ENCODE measurements at regions not wholly inside any gene's neighbourhood (a gene's known extent, or its start where the extent isn't known, plus 50 kb on each side); places are given as distances from the start of the nearest gene placed in this dataset.

DNA sequence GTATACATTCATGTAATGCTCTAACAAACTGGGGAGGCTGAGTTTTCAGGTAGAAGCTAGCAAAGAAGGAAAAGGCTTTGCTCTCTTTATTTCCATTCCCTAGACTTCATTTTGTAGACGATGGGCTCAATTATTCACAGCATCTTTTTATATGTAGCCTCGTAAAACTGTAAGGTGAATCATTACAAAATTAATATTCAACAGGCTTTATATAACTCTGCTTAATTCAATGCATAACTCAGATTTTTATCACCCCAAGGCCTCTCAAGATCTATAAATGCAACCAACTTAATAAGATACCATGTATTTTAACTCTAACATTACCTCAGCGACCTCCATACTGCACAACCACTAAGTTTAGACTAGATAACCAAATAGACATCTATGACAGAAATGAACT lies 63.0 kb upstream of the FRMD4B start:
- CTCF ChIA-PET = interaction anchor here (0.7 kb wide), 2 partner anchors 39 to 288 kb away, joined by 3 read pairs; no protein-coding TSS in a partner anchor
- Mint-ChIP-seq H3K36me3 (no peaks in the 10 kb centered on the region), H3K27me3 (no peaks in the 10 kb centered on the region)

DNA sequence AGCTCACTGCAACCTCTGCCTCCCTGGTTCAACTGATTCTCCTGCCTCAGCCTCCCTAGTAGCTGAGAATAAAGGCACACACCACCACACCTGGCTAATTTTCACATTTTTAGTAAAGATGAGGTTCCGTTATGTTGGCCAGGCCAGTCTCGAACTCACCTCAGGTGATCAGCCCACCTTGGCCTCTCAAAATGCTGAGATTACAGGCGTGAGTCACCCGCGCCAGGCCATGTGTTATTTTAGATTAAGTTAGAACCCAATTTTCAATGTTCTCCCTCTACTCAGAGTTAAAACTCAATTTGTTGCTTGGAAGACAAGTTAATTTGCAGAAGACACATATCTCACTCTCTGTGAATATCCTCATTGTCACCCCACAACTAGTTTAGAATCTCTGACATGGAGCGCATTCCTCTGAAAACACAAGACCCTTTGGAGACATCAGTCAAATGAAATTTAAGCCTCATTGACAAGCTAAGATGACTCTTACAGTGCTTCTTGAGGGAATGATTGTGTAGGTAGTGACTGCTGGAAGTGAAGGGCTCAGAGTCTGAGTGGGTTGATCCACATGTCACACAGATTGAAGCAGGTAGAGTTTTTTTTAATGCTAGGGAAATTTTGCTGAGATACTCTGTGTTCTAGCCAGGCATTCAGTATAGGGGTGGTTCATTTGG lies 60.6 kb upstream of the FRMD4B start:
- no peaks in the 10 kb centered on the region for H3K36me3 Mint-ChIP-seq
- no peaks in the 10 kb centered on the region for H3K9me3 Mint-ChIP-seq
- no peak for DNase-seq
- no peaks in the 10 kb centered on the region for H3K4me1 Mint-ChIP-seq
- no peak overlapping the region for H3K27ac Mint-ChIP-seq
- CTCF ChIA-PET = no interaction called here
- no peak overlapping the region for H3K4me3 Mint-ChIP-seq
- H3K27me3 Mint-ChIP-seq = no peaks in the 10 kb centered on the region

More for the DNA sequence above, 63.0 kb upstream of the FRMD4B start:
- Mint-ChIP-seq H3K4me3 (no peak overlapping the region), H3K27ac (no peak overlapping the region), H3K9me3 (no peaks in the 10 kb centered on the region), H3K4me1 (no peaks in the 10 kb centered on the region)
- DNase-seq = no peak

DNA sequence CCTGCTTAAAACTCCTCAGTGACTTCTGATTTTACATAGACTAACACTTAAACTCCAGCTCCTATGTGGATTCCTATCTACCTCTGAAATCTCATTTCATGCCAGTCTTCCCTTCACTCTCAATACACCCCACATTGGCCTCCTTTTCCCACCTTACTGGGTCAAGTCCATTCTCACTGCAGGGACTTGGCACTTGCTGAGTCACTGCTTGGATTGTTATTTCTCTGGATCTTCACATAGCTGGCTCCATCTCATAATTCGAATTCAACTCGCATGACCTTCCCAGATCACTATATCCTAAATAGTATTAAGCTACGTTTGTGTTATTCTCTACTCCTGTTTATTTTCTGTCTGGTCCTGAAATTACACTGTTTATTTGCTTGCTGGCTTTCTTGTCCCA lies 59.6 kb upstream of the FRMD4B start:
- CTCF ChIA-PET = no interaction called here
- H3K4me1 Mint-ChIP-seq = no peaks in the 10 kb centered on the region
- H3K9me3 Mint-ChIP-seq = no peaks in the 10 kb centered on the region
- no peaks in the 10 kb centered on the region for H3K27me3 Mint-ChIP-seq
- no peak for DNase-seq
- H3K27ac Mint-ChIP-seq = no peak overlapping the region
- no peaks in the 10 kb centered on the region for H3K36me3 Mint-ChIP-seq
- no peak overlapping the region for H3K4me3 Mint-ChIP-seq

DNA sequence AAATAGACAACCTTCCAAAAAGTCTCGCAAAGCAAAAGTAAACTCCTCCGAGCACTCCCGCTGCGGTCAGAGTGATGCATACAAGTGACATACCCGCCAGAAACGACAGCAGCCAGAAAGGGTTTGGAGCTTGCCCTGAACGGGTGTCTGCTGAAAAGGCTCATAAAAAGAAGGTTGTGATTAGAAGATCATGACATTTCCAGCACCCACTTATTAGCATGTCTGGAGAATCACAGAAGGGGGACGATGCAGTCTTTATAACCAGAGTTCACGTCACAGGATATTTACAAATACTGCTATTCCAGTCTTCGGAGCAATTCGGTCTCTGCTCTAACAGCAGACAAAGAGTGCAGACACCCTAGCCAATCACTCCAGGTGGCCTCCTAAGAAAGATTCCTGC lies 59.1 kb upstream of the FRMD4B start:
- CTCF ChIA-PET = no interaction called here
- no peak for DNase-seq
- no peaks in the 10 kb centered on the region for H3K4me1 Mint-ChIP-seq
- no peaks in the 10 kb centered on the region for H3K27me3 Mint-ChIP-seq
- H3K27ac Mint-ChIP-seq = no peak overlapping the region
- no peak overlapping the region for H3K4me3 Mint-ChIP-seq
- no peaks in the 10 kb centered on the region for H3K36me3 Mint-ChIP-seq
- no peaks in the 10 kb centered on the region for H3K9me3 Mint-ChIP-seq

DNA sequence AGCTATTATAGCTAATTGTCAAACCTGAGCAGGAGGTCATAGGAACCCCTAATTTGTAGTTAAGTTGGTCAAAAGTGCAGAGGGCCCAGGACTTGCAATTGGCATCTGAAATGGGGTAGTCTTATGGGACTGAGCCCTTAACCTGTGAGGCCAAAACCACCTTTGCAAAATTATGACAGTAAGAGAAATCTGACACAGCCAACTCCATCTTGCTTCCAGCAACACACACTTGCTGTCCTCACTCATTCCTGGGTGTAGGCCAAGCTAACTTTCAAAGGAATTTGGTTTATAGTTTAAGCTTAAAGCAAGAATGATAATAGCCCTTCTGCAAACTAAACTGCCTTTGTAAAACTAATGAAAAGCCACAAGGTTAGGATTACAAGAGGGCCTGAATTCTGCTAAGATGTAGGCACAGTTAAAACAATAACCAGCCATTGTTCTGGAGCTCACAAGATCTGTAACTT lies 57.6 kb upstream of the FRMD4B start:
- Mint-ChIP-seq H3K27ac (no peak overlapping the region), H3K36me3 (no peaks in the 10 kb centered on the region), H3K4me1 (no peaks in the 10 kb centered on the region), H3K4me3 (no peak overlapping the region), H3K27me3 (no peaks in the 10 kb centered on the region), H3K9me3 (no peaks in the 10 kb centered on the region)
- CTCF ChIA-PET = no interaction called here
- DNase-seq = no peak

DNA sequence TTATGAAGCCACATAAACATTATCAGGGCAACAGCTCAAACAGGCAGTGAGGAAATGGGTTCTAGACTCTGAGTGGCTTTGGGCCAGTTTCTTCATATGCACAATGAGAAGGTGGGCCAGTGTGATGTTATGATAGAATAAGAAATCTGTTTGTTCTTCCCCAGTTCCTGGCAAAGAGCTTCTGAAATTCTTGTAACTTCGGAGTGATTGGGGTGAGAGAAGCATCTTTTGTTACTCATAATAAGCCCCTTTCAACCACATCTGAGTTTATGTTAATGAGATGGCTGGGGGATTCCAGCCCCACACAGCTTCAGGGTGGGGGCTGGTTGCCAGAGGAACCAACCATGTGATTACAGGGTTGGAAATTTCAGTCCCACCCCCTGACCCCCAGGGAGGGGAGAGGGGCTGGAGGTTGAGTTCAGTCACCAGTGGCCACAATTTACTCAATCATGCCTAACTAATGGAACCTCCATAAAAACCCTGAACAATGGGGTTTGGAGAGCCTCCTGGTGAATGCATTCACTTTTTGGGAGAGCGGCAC lies 57.0 kb upstream of the FRMD4B start:
- H3K27me3 Mint-ChIP-seq = no peaks in the 10 kb centered on the region
- no peak for DNase-seq
- no peak overlapping the region for H3K27ac Mint-ChIP-seq

DNA sequence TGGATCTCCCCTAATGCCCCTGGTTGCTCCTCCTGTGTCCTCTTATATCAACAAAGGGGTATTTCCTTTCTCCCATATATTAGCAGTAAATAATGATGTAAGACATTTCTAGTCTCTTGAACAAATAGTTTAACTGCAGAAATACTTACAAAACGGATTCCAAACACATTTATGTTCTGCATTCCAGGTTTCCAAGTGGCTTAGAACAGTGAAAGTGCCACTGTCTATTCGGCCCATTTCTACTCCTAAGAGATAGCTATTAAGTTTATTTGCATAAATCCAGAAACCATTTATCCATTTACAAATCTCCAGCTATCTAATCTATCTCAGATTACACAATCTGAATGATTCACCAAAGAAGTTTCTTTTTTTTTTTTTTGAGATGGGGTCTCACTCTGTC lies 55.8 kb upstream of the FRMD4B start:
- H3K27ac Mint-ChIP-seq = no peak overlapping the region
- no peaks in the 10 kb centered on the region for H3K27me3 Mint-ChIP-seq
- no peaks in the 10 kb centered on the region for H3K36me3 Mint-ChIP-seq
- no peaks in the 10 kb centered on the region for H3K9me3 Mint-ChIP-seq
- CTCF ChIA-PET = interaction anchor here (1.2 to 2.8 kb wide), 4 partner anchors 19 to 281 kb away, joined by 3 to 12 read pairs (median 4); no protein-coding TSS in a partner anchor
- no peak for DNase-seq
- H3K4me3 Mint-ChIP-seq = no peak overlapping the region
- no peaks in the 10 kb centered on the region for H3K4me1 Mint-ChIP-seq

More for the DNA sequence above, 57.0 kb upstream of the FRMD4B start:
- no peak overlapping the region for H3K4me3 Mint-ChIP-seq
- no peaks in the 10 kb centered on the region for H3K9me3 Mint-ChIP-seq
- no peaks in the 10 kb centered on the region for H3K4me1 Mint-ChIP-seq
- CTCF ChIA-PET = no interaction called here
- no peaks in the 10 kb centered on the region for H3K36me3 Mint-ChIP-seq

DNA sequence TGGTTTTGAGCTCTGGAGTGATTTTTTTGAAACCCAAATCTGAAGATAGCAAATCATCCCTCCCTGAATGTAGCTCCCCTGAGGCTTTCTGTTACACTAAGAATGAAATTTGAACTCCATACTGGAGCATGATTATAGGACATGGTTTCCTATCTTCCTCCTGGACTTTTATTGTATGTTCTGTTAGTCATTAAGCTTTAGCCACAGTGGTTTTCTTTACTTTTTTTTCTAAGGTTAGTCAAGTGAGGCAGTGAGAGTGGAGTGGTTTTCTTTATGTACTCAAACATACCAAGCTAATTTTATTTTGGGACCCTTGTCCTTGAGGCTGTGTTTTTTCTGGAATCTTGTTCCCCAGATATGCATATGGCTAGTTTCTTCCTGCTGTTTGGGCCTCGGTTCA lies 55.2 kb upstream of the FRMD4B start:
- H3K27me3 Mint-ChIP-seq = no peaks in the 10 kb centered on the region
- CTCF ChIA-PET = interaction anchor here (0.7 to 2.8 kb wide), 10 partner anchors 20 to 1788 kb away, joined by 3 to 12 read pairs (median 4); no protein-coding TSS in a partner anchor
- no peaks in the 10 kb centered on the region for H3K4me1 Mint-ChIP-seq
- H3K36me3 Mint-ChIP-seq = no peaks in the 10 kb centered on the region
- no peaks in the 10 kb centered on the region for H3K9me3 Mint-ChIP-seq
- no peak overlapping the region for H3K27ac Mint-ChIP-seq
- H3K4me3 Mint-ChIP-seq = no peak overlapping the region
- DNase-seq = no peak

DNA sequence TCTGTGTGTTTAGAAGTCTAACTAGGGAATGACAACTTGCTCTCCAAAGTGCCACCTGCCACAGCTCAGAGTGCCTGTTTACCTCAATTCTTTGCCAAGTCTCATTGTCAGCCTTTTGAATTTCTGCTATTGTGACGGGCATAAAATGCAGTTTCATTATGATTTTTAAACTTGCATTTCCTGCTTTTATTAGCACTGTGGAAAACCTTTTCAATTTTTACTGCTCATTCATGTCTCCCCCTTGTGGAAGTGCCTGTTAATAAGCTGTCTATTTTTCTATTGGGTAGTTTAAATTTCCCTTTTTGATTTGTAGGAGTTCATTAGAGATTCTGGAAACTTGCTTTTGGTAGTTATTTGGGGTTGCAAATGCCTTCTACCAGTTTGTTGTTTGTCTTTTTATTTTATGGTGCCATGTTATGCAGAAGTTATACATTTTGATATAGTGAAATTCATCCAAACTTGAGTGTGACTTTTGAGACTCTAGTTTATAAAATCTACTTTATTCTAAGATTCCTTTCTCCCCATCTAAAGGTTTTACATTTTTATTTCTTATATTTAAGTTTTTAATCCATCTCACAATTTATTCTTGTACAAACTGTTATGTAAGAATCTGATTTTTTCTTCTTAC lies 53.9 kb upstream of the FRMD4B start:
- no peaks in the 10 kb centered on the region for H3K36me3 Mint-ChIP-seq
- no peaks in the 10 kb centered on the region for H3K9me3 Mint-ChIP-seq
- DNase-seq = no peak
- no peaks in the 10 kb centered on the region for H3K4me1 Mint-ChIP-seq
- CTCF ChIA-PET = interaction anchor here (0.8 to 2.8 kb wide), 7 partner anchors 18 to 321 kb away, joined by 3 to 12 read pairs (median 5); no protein-coding TSS in a partner anchor
- H3K27ac Mint-ChIP-seq = no peak overlapping the region
- no peaks in the 10 kb centered on the region for H3K27me3 Mint-ChIP-seq
- H3K4me3 Mint-ChIP-seq = no peak overlapping the region

DNA sequence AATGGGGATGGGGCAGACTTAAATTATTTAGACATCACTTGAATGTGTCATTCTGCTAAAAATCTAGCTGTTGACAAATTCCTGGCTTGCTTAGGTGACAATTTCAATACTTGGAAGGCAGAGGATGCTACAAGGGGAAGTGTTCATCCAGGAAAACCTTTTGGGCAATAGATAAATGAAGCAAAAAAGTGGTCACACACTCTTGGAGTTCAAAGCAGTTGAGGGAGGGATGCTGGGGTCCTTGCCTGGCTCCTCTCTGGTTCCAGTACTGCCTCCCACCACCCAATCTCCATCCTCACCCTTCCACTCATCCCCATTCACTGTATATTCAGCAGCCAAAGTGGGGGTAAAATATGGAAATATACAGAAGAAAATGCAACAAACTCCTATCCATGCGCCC lies 52.6 kb upstream of the FRMD4B start:
- Mint-ChIP-seq H3K4me1 (no peaks in the 10 kb centered on the region), H3K36me3 (no peaks in the 10 kb centered on the region), H3K27ac (no peak overlapping the region), H3K4me3 (no peak overlapping the region), H3K9me3 (no peaks in the 10 kb centered on the region), H3K27me3 (peaks cover under 1% of the 10 kb centered on the region)
- CTCF ChIA-PET = interaction anchor here (0.6 kb wide), 1 partner anchor 284 kb away, joined by 3 read pairs; no protein-coding TSS in a partner anchor
- DNase-seq = no peak

DNA sequence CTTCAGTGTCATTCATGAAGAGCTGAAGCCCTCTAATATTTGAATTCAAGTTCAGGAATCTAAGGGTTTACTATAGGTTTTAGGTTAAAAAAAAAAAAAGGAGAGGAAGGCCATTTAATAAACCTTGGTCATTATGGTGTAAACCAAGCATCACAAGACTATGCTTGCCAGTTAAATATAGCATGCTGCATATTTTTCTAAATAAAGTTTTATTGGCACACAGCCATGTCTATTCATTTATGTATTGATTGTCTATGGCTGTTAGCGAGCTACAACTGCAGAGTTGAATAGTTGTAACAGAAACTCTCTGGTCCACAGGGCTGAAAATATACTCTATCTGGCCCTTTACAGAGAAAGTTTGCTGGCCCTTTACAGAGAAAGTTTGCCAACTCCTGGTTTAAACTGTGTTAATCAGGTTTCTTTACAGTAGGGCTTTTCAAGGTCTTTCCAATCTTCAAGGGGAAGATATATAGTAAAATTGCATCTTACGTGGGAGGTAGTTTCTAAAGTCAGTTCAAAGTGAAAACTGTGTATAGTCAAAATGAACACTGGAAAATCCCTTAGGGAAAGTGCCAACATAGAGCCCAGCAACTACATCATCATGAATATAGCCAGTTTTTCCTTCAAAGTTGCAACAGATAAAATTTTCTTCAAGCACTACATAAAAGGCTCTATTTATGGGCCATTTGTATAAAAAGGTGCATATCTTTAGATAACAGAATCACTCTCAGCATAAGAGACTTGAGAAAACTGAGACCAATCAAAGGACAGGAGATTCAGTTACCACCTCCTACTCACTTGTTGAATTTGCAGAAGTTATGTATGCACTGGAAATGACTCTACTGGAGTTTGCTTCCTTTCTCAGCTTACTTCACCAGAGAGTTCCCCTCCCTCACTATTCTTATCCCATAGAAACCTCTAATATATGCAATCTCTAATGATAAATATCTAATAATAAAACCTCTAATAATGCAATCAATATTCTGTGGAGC lies 49.7 kb upstream of the FRMD4B start:
- H3K27me3 Mint-ChIP-seq = peaks cover 4% of the 10 kb centered on the region
- no peaks in the 10 kb centered on the region for H3K9me3 Mint-ChIP-seq
- no peak overlapping the region for H3K27ac Mint-ChIP-seq
- H3K4me3 Mint-ChIP-seq = no peak overlapping the region
- DNase-seq = no peak
- CTCF ChIA-PET = interaction anchor here (0.8 to 1.0 kb wide), 2 partner anchors 10 to 274 kb away, joined by 3 read pairs; no protein-coding TSS in a partner anchor
- no peaks in the 10 kb centered on the region for H3K36me3 Mint-ChIP-seq
- H3K4me1 Mint-ChIP-seq = no peaks in the 10 kb centered on the region

Measured in activated naive CD4-positive, alpha-beta T cell treated with anti-CD3 and anti-CD28 coated beads, Interleukin-2, amount 10 ng/mL, durations not matched to agents 7 days and 5 days (primary cell).